GM19455 (cell line): ENCODE measurements at regions not wholly inside any gene's neighbourhood (a gene's known extent, or its start where the extent isn't known, plus 50 kb on each side); places are given as distances from the start of the nearest gene placed in this dataset.
"Not testable (repeated sequence)": the region's sequence is repeated elsewhere in the genome, so short reads cannot be mapped to it uniquely, and the experiment has no call there.

Source experiments
- ATAC-seq: cut with Tn5 transposase; IDR thresholded peaks from one replicate; pipeline ENCODE4 v1.9.1; 2021; ENCODE audit not compliant: unreplicated experiment

DNA sequence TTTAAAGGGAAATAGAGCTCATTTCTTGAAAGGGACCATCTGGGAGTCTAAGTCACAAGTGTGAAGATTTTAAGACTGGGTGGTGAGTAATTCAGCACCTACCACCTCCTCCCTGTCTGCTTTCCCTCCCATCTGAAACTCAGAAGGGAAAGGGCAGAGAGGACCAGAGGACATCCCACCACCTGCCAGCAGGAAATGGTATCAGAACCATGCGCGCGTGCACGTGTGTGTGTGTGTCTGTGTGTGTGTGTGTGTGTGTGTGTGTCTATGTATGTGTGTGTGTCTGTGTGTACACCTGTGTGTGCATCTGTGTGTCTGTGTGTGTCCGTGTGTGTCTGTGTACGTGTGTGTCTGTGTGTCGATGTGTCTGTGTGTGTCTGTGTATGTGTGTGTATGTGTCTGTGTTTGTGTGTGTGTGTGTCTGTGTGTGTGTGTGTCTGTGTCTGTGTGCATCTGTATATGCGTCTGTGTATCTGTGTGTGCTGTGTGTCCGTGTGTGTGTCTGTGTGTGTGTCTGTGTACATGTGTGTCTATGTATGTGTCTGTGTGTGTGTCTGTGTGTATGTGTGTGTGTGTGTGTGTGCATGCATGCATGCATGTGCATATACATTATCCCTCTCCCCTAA is 76.8 kb downstream of the ZFP36L2 start:
- no peak for ATAC-seq

DNA sequence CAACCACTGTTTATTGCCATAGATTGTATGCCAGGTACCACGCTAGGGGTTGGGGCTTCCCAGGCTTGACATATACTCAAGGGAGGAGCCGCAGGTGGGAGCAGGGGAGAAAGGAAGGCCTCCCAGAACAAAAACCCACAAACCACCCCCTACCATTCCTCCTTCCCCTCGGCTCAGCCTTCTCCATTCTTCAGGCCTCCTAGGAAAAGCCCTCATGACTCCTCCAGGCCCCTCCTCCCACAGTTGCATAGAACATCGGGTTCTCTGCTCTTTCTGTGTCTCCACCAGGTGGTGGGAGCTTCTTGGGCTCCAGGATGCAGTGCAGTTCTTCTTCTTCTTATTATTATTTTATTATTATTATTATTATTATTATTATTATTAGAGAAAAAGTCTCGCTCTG is 80.3 kb downstream of the ZFP36L2 start:
- ATAC-seq: no peak

DNA sequence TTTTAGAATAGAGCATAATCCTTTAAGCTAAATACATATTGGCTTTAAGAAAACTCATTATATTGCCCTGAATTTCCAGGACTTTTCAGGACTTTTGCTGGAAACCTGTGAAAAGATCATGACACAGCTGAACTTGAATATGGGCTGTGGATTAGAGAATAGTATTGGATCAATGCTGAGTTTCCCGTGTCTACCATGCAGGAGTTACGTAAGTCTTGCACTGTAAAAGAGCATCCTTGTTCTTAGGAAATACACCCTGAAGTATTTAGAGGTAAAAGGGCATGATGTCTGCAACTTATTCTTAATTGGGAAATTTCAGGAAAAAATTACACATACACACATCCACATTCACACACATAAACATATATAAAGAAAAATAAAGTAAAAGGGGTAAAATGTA is 82.1 kb downstream of the ZFP36L2 start:
- no peak for ATAC-seq

- no peak for ATAC-seq
Observed at GRCh38 chr2:43143756-43144155, 82.7 kb downstream of the ZFP36L2 start.

GRCh38 chr2:43142921-43143438 is 83.4 kb downstream of the ZFP36L2 start:
- ATAC-seq: no peak

DNA sequence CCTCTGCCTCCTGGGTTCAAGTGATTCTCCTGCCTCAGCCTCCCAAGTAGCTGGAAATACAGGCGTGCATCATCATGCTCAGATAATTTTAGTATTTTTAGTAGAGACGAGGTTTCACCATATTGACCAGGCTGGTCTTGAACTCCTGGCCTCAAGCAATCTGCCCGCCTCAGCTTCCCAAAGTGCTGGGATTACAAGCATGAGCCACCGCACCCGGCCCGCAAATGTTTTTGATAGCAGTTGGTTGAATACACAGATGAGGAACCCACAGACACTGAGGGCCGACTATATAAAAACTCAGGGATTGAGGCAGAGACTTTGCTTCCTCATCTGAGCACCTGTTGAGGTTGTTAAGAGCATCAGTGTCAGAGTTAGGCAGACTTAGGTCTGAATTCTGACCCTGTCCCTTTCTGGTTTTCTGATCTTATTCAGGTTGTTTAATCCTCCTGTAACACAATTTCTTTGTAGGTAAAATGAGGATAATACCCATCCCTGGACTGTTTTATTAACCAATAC is 84.7 kb downstream of the ZFP36L2 start:
- not testable (repeated sequence) for ATAC-seq

GRCh38 chr2:43139996-43140621 is 86.3 kb downstream of the ZFP36L2 start:
- ATAC-seq: no peak

DNA sequence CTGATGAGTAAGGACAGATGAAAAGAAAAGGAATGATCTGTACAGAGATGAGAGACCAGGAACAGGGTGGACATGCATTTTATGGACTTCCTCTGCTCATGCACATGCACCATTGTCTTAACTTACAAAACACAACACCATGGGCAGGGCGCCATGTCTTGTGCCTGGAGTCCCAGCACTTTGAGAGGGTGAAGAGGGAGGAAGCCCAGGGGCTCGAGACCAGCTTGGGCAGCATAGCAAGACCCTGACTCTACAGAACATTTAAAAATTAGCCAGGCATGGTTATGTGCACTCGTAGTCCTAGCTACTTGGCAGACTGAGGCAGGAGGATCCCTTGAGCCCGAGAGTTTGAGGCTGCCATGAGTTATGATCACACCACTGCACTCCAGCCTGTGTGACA is 86.9 kb downstream of the ZFP36L2 start:
- no peak for ATAC-seq

- ATAC-seq: no peak
Observed at GRCh38 chr2:43138441-43138840, 88.0 kb downstream of the ZFP36L2 start.

DNA sequence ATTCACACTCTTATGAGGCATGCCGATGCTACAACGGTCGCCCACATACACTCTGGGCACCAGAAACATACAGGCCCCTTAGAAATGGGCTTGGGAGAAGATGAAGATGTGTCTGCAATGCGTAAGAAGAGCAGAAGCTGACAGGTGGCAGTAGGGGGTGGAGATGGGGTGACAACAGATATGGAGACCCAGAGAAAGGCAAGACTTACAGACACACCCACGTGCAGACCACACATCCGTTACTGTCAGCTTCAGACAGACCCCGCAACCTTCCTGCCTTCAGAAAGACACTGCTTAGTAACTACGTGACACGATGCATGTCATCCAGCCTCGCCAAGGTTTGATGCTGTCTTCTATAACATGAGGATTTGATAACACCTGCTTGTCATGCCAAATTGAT is 89.5 kb downstream of the ZFP36L2 start:
- ATAC-seq: no peak

- no peak for ATAC-seq
Observed at GRCh38 chr2:43136011-43136799, 90.2 kb downstream of the ZFP36L2 start.

GRCh38 chr2:43135583-43135982 is 90.8 kb downstream of the ZFP36L2 start:
- ATAC-seq: no peak

- no peak for ATAC-seq
Observed at GRCh38 chr2:43134571-43134889, 91.9 kb downstream of the ZFP36L2 start.

DNA sequence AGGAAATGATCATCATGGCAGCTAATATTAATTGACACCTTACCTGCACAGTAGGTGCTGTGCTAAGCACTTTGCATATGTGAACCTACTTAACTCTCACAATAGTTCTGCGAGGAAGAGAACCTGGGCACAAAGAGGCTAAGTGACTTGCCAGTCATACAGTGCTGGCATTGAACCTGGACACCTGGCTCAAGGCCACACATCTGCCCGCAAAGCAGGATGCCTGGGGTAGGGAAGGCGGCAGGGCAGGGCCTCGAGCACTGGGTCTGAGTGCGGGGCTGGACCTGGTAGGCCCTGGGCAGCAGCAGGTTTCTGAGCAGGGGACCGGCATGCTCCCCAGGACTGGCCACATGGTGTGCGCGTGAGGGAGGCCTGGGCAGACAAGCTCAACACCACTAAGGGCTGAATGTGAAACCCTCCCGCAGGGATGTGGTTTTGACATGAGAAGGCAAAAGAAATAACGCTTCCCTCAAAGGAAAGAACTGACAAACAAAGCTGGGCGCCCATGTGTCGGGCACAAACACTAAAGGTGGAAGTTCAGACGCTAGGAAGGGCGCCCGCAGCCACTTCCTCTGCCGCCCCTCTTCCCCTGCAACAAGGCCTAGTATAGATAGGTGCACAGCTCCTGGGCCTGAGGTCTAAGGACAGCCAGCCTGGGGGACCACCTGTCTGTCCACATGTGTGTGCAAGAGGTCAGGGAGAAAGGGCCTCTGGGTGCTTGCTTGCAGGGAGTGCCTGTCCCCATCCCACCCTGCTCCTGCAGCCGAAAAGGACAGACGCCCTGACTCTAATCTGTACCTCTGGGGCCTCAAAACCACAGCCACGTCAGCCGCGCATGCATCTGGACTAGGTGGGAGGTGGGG is 92.5 kb downstream of the ZFP36L2 start:
- ATAC-seq: no peak

GRCh38 chr2:43133336-43133707 is 93.1 kb downstream of the ZFP36L2 start:
- ATAC-seq: no peak

DNA sequence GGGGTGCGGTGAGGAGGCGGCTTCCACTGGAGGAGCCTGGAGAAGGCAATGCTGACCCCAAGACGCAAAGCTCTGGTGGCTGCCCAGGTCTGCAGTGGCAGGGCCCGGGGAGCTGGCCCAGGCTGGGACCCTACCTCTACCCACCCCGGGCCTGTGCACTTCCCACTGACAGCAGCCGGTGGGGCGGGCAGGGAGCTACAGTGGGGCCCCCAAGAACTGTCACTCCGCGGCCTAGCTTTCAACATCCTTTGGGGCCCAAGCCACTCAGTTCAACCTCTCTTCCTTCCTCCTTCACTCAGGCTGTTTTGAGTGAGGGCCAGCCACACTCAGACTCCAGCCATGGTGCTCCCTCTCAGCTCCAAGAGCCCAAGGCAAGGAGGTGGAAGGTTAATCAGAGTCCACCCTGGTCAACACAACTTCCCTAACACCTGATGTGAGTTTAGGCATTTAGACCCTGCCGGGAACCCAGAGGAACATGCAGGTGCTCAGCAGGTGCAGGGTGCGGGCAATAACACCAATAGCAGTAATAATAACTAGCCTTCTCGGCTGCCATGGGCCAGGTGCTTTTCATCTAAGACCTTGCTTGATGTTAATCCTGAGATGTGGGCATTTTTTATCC is 93.6 kb downstream of the ZFP36L2 start:
- ATAC-seq: no peak

- no peak for ATAC-seq
Observed at GRCh38 chr2:43131890-43132682, 94.3 kb downstream of the ZFP36L2 start.

DNA sequence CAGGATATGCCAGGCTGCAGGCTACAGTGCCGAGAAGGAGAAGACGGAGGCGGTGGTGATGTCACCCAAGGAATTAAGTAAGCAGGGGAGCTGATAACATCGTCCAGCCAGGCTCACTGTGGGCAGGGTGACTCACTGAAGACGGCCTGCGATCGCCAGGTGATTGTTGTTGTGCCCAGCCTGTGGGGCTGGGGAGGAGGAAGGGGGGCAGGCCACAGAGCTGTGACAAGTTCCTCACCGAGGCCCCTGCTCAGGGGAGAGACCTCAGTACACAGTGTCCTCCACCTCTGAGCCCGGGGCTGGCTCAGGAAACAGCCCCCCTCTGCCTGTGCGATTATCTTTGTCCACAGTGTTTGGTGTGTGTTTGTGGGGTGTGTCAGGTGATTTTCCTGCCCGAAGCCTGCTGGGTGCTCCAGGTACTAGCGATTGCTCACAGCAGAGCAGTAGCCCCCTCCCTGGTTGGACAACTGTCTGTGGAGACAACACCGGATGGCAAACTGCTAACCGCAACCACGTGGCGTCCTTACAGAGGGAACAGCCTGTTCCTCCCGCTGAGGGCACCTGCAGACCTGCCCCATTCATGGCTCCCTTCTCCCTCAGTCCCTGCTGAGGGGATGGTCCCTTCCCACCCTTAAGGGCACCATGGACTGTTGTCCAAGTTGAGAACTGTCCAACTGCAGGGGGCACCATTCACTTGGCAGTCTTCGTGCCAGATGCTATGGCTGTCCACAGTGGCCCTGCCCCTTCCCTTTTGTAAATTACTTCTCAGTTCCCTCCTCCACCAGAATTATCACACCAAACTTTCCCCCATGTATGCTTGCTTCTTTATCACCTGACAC is 95.1 kb downstream of the ZFP36L2 start:
- ATAC-seq: no peak

GRCh38 chr2:43130548-43130875 is 95.9 kb downstream of the ZFP36L2 start:
- no peak for ATAC-seq
